NT2/D1 (cell line): ENCODE measurements at regions not wholly inside any gene's neighbourhood (a gene's known extent, or its start where the extent isn't known, plus 50 kb on each side); places are given as distances from the start of the nearest gene placed in this dataset.

Source experiments
- SUZ12 ChIP-seq: IDR thresholded peaks from 2 replicates; pipeline ENCODE4 v1.6.1; 2011; ENCODE audit not compliant: insufficient read length, insufficient read depth; ENCODE audit errors: extremely low read depth
- YY1 ChIP-seq: IDR thresholded peaks from 2 replicates; pipeline ENCODE4 v1.6.1; 2011; ENCODE audit not compliant: insufficient read length, insufficient read depth
- ZNF274 ChIP-seq: IDR thresholded peaks from 2 replicates; pipeline ENCODE4 v1.6.1; 2011; ENCODE audit warnings: mild to moderate bottlenecking, low read depth, low read length

GRCh38 chr13:74361274-74361673, 227.1 kb upstream of the KLF12 start:
- TF ChIP-seq YY1 (no peak), ZNF274 (no peak), SUZ12 (no peak)
